ENCODE measurements at regions not wholly inside any gene's neighbourhood (a gene's known extent, or its start where the extent isn't known, plus 50 kb on each side); places are given as distances from the start of the nearest gene placed in this dataset.

- POLR2A ChIA-PET (ENCODE audit: unreplicated experiment), result no interaction called here
- DNase-seq, result peak; percentile 87
- no peak overlapping the region for H3K9ac ChIP-seq (ENCODE audit: low read length)
These were observed 136.1 kb downstream of the DISP1 start for GRCh38 chr1:222950892-222951291.

GRCh38 chr1:222953585-222953984 is 138.7 kb downstream of the DISP1 start:
- no peaks in the 10 kb centered on the region for H3K79me2 ChIP-seq (ENCODE audit: low read length)
- no peak overlapping the region for H3K9ac ChIP-seq (ENCODE audit: low read length)
- intact Hi-C loops (cut with micrococcal nuclease), result no loop called here
- H2AFZ ChIP-seq (ENCODE audit: low read length), result no peak overlapping the region
- POLR2A ChIA-PET (ENCODE audit: unreplicated experiment), result no interaction called here
- H4K20me1 ChIP-seq (ENCODE audit: low read length), result no peaks in the 10 kb centered on the region
- H3F3A ChIP-seq (ENCODE audit: low read length, unreplicated experiment), result no peaks in the 10 kb centered on the region
- no peak overlapping the region for H3K27ac ChIP-seq (ENCODE audit: low read length)
- no peak for ATAC-seq
- no peaks in the 10 kb centered on the region for H3K36me3 ChIP-seq (ENCODE audit: low read depth, low read length)
- no peak for DNase-seq
- no peak overlapping the region for H3K4me2 ChIP-seq (ENCODE audit: low read length)
- H3K9me2 ChIP-seq (replicated peaks; ENCODE audit: low read length), result no peaks in the 10 kb centered on the region
- H3K4me1 ChIP-seq (ENCODE audit: insufficient read depth, low read length), result peaks cover 14% of the 10 kb centered on the region
- CTCF ChIA-PET, result no interaction called here
- TF ChIP-seq EZH2phosphoT487 (IDR thresholded peaks at IDR 0.05; ENCODE audit: borderline replicate concordance, low read length), result no peak
- no peak for TF ChIP-seq CTCF (conservative IDR thresholded peaks at IDR 0.05; ENCODE audit: low read depth, low read length)
- no peak for TF ChIP-seq EZH2 (IDR thresholded peaks at IDR 0.05; ENCODE audit: low read length, unreplicated experiment)
- H3K9me3 ChIP-seq (ENCODE audit: low read length), result no peaks in the 10 kb centered on the region
- H3K4me3 ChIP-seq (ENCODE audit: low read length), result no peak overlapping the region
- H3K27me3 ChIP-seq (ENCODE audit: low read length), result no peaks in the 10 kb centered on the region
- no TSS peak for BruUV-seq (replicated peaks)

More at GRCh38 chr1:222950892-222951291, 136.1 kb downstream of the DISP1 start:
- Histone ChIP-seq H4K20me1 (ENCODE audit: low read length) (no peaks in the 10 kb centered on the region), H3K79me2 (ENCODE audit: low read length) (no peaks in the 10 kb centered on the region), H3K4me3 (ENCODE audit: low read length) (no peak overlapping the region), H3K27me3 (ENCODE audit: low read length) (no peaks in the 10 kb centered on the region), H2AFZ (ENCODE audit: low read length) (no peak overlapping the region), H3K9me3 (ENCODE audit: low read length) (no peaks in the 10 kb centered on the region), H3K27ac (ENCODE audit: low read length) (peak overlapping the region; percentile 14; the same call in 1 of the 2 replicates), H3F3A (ENCODE audit: low read length, unreplicated experiment) (no peaks in the 10 kb centered on the region), H3K9me2 (replicated peaks; ENCODE audit: low read length) (no peaks in the 10 kb centered on the region), H3K4me1 (ENCODE audit: insufficient read depth, low read length) (peaks cover 24% of the 10 kb centered on the region), H3K36me3 (ENCODE audit: low read depth, low read length) (no peaks in the 10 kb centered on the region), H3K4me2 (ENCODE audit: low read length) (no peak overlapping the region)
- peak; percentile 92 for ATAC-seq
- TF ChIP-seq EZH2 (IDR thresholded peaks at IDR 0.05; ENCODE audit: low read length, unreplicated experiment), result no peak
- TF ChIP-seq CTCF (conservative IDR thresholded peaks at IDR 0.05; ENCODE audit: low read depth, low read length), result no peak
- no peak for TF ChIP-seq EZH2phosphoT487 (IDR thresholded peaks at IDR 0.05; ENCODE audit: borderline replicate concordance, low read length)
- BruUV-seq (replicated peaks), result no TSS peak
- intact Hi-C loops (cut with micrococcal nuclease), result no loop called here
- CTCF ChIA-PET, result no interaction called here

DNA sequence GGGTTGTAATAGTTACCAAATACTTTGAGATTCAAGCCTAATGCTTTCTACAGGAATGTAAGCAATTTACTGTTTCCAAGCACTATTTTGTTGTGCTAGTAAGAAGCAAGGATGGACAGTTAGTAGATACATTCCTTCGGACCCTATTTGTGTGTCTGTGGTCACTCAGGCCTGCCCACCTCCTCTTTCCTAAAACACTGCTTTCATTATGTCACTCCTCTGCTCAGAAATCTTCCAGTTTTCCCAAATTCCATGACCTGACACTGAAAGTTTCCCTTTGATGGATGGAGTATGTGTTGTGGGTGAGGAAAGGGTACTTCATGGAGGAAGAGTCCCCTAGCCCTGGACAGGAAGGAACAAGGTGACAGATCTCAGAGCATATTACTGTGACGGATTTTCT is 141.1 kb downstream of the DISP1 start:
- no TSS peak for BruUV-seq (replicated peaks)
- H2AFZ ChIP-seq (ENCODE audit: low read length), result no peak overlapping the region
- H3K79me2 ChIP-seq (ENCODE audit: low read length), result no peaks in the 10 kb centered on the region
- ATAC-seq (no peak), DNase-seq (no peak)
- TF ChIP-seq CTCF (conservative IDR thresholded peaks at IDR 0.05; ENCODE audit: low read depth, low read length) (no peak), EZH2 (IDR thresholded peaks at IDR 0.05; ENCODE audit: low read length, unreplicated experiment) (no peak), EZH2phosphoT487 (IDR thresholded peaks at IDR 0.05; ENCODE audit: borderline replicate concordance, low read length) (no peak)
- no peak overlapping the region for H3K4me3 ChIP-seq (ENCODE audit: low read length)
- H3K9me2 ChIP-seq (replicated peaks; ENCODE audit: low read length), result no peaks in the 10 kb centered on the region
- no peak overlapping the region for H3K9ac ChIP-seq (ENCODE audit: low read length)
- H3K27ac ChIP-seq (ENCODE audit: low read length), result no peak overlapping the region
- H3K4me2 ChIP-seq (ENCODE audit: low read length), result no peak overlapping the region
- POLR2A ChIA-PET (ENCODE audit: unreplicated experiment), result no interaction called here
- intact Hi-C loops (cut with micrococcal nuclease), result no loop called here
- H3K27me3 ChIP-seq (ENCODE audit: low read length), result no peaks in the 10 kb centered on the region
- H3K36me3 ChIP-seq (ENCODE audit: low read depth, low read length), result no peaks in the 10 kb centered on the region
- H3K9me3 ChIP-seq (ENCODE audit: low read length), result no peaks in the 10 kb centered on the region
- CTCF ChIA-PET, result no interaction called here
- H4K20me1 ChIP-seq (ENCODE audit: low read length), result no peaks in the 10 kb centered on the region
- H3K4me1 ChIP-seq (ENCODE audit: insufficient read depth, low read length), result peaks cover 7% of the 10 kb centered on the region
- no peaks in the 10 kb centered on the region for H3F3A ChIP-seq (ENCODE audit: low read length, unreplicated experiment)

Measured in PC-3 (cell line).